Skeletal muscle tissue (tissue), 3 donors: ENCODE measurements at regions not wholly inside any gene's neighbourhood (a gene's known extent, or its start where the extent isn't known, plus 50 kb on each side); places are given as distances from the start of the nearest gene placed in this dataset.
"Not testable (repeated sequence)": the region's sequence is repeated elsewhere in the genome, so short reads cannot be mapped to it uniquely, and the experiment has no call there.

Experiments used
- H3K27ac ChIP-seq: one replicate; pipeline ENCODE4 v1.7.0; 2013; ENCODE audit warnings: mild to moderate bottlenecking, low read depth, low read length, inconsistent platforms
- H3K27me3 ChIP-seq, 3 donors: one replicate each; pipeline ENCODE4 v1.7.0; 2013; ENCODE audit warnings: low read length in 3 of 3; ENCODE audit not compliant: control insufficient read depth in 3 of 3, insufficient read depth in 3 of 3
- H3K36me3 ChIP-seq, 3 donors: one replicate each; pipeline ENCODE4 v1.7.0; 2013; ENCODE audit warnings: low read length in 3 of 3; ENCODE audit not compliant: control insufficient read depth in 3 of 3, insufficient read depth in 3 of 3
- H3K4me1 ChIP-seq, 3 donors: one replicate each; pipeline ENCODE4 v1.7.0; 2013; ENCODE audit warnings: low read length in 3 of 3, mild to moderate bottlenecking in 3 of 3; ENCODE audit not compliant: control insufficient read depth in 3 of 3, insufficient read depth in 3 of 3
- H3K4me3 ChIP-seq, 3 donors: one replicate each; pipeline ENCODE4 v1.7.0; 2013; ENCODE audit warnings: low read length in 3 of 3
- H3K9ac ChIP-seq, 3 donors: one replicate each; pipeline ENCODE4 v1.7.0; 2013; ENCODE audit warnings: low read length in 3 of 3, mild to moderate bottlenecking in 3 of 3, moderate library complexity in 2 of 3, low read depth in 1 of 3
- H3K9me3 ChIP-seq, 3 donors: one replicate each; pipeline ENCODE4 v1.7.0; 2013; ENCODE audit warnings: low read length in 3 of 3; ENCODE audit not compliant: control insufficient read depth in 3 of 3
- donor health status: Osteomylitis.

DNA sequence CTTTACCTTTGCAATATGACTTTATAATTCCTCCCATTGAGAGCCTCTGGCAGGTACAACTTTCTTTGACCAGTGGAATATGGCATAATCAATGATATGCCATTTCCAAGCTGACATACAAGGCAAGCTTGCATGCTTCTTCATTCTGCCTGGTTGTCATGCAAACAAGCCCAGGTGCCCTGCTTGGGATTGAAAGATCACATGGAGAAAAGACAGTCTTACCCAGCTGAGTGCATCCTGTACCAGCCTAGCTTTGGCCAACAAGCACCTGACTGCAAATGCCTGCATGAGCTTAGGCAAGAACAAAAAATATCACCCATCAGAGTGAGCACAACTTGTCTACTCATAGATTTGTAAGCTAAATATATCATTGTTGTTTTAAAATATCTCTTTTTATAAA, 82.9 kb upstream of the KCND2 start:
- Histone ChIP-seq H3K4me3 (no peak overlapping the region), H3K27me3 (no peaks in the 10 kb centered on the region), H3K9ac (no peak overlapping the region)

DNA sequence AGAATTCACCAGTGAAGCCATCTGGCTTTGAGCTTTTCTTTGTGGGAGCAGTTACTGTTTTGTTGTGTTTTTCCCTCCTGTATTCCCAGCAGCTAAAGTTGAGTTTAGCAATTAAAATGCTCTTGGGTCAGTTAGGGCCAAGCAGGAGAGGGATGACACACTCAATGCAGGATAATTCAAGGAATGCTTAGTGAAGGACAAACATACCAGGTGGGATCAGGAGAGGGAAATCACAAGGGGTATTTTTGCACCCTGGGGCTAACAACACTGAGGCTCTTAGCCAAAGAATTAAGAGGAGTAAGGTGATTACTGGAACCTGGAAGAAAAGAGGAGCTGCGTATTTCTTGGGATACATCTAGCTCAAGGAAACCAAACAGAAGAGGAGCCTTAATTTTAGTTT, 82.4 kb upstream of the KCND2 start:
- Histone ChIP-seq H3K4me1 (peaks cover 0 to 9% (median 6%) of the 10 kb centered on the region in 3 donors), H3K9ac (no peak overlapping the region), H3K27ac (no peak overlapping the region), H3K4me3 (no peak overlapping the region), H3K9me3 (no peaks in the 10 kb centered on the region), H3K27me3 (no peaks in the 10 kb centered on the region), H3K36me3 (no peaks in the 10 kb centered on the region)

More for the DNA sequence above, 82.9 kb upstream of the KCND2 start:
- Histone ChIP-seq H3K9me3 (no peaks in the 10 kb centered on the region), H3K36me3 (no peaks in the 10 kb centered on the region), H3K4me1 (peaks cover 4 to 13% (median 11%) of the 10 kb centered on the region in 3 donors), H3K27ac (no peak overlapping the region)

DNA sequence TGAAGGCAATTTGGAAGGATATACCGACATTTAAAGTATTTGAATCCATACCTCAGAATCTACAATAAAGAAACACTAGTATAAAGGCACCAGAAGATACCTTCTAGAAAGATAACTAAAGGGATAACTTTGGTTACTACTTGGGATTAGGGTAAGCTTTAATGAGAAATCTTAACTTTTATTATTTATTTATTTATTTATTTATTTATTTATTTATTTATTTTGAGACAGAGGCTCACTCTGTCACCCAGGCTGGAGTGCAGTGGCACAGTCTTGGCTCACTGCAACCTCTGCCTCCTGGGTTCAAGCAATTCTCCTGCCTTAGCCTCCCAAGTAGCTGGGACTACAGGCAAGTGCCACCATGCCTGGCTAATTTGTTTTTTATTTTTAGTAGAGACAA, 81.6 kb upstream of the KCND2 start:
- H3K9me3 ChIP-seq, H3K27me3 ChIP-seq, H3K9ac ChIP-seq, H3K36me3 ChIP-seq, H3K27ac ChIP-seq, H3K4me3 ChIP-seq, H3K4me1 ChIP-seq: not testable (repeated sequence)

DNA sequence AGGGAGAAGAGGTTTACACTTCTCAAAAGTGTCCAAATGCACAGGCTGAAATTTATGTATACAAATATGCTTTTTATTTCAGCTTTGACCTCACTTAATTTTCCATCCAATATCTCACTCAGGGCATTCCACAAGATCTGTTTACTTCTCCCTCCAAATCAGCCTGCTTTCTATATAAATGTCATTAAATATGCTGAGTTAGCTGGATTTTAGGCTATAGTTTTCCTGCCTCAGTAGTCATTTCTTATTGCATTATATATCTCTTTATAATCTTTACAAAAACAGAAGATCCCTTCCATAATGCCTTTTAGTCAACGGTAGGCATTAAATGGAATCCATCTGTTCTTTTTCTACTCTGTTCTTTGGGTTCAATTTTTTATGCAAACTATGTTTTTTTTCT, 71.7 kb upstream of the KCND2 start:
- no peak overlapping the region for H3K27ac ChIP-seq
- H3K36me3 ChIP-seq, result no peaks in the 10 kb centered on the region
- H3K27me3 ChIP-seq, result no peaks in the 10 kb centered on the region
- H3K9me3 ChIP-seq, result no peaks in the 10 kb centered on the region
- no peak overlapping the region for H3K4me3 ChIP-seq
- H3K9ac ChIP-seq, result no peak overlapping the region
- H3K4me1 ChIP-seq, result no peaks in the 10 kb centered on the region

DNA sequence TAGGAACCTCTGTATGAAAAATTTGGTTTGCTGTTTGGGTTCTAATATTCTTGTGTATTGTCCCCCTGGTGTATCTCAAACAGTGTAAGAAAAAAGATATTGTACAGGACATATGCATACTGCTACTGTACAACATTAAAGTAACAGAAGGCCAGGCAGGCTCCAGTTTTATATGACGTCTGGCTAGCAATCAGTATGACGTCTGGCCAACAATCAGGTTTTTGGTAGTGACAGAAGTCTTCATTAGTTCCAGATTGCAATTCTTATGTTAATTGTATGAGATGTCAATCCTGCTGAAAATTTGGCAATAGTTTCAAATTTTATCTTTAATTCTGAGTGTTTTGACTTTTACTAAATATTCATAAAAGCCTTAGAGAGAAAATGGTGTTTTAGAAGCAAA, 67.9 kb upstream of the KCND2 start:
- Histone ChIP-seq H3K4me3 (no peak overlapping the region), H3K36me3 (no peaks in the 10 kb centered on the region), H3K27ac (no peak overlapping the region), H3K9ac (no peak overlapping the region), H3K9me3 (no peaks in the 10 kb centered on the region), H3K4me1 (no peaks in the 10 kb centered on the region), H3K27me3 (no peaks in the 10 kb centered on the region)

DNA sequence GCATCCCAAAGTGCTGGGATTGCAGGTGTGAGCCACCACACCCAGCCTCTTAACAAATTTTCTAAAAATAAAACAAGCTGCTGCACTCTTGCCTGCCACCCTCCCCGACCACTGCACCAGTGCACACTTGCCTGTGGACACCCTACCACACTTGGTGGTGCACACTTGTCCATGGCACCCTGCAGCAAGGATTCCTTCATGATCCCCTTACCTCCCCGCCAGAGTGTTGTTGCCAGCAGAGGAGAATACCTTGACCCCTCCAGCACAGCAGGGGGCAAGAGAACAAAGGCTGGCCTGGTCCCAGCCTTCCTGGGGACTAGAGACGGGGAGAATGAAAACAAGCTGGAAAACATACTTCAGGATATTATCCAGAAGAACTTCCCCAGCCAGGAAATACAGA, 65.9 kb upstream of the KCND2 start:
- H3K4me1 ChIP-seq, result no peaks in the 10 kb centered on the region
- H3K27me3 ChIP-seq, result no peaks in the 10 kb centered on the region
- H3K36me3 ChIP-seq, result no peaks in the 10 kb centered on the region
- no peak overlapping the region for H3K9ac ChIP-seq
- H3K27ac ChIP-seq, result no peak overlapping the region
- no peak overlapping the region for H3K4me3 ChIP-seq
- no peaks in the 10 kb centered on the region for H3K9me3 ChIP-seq

DNA sequence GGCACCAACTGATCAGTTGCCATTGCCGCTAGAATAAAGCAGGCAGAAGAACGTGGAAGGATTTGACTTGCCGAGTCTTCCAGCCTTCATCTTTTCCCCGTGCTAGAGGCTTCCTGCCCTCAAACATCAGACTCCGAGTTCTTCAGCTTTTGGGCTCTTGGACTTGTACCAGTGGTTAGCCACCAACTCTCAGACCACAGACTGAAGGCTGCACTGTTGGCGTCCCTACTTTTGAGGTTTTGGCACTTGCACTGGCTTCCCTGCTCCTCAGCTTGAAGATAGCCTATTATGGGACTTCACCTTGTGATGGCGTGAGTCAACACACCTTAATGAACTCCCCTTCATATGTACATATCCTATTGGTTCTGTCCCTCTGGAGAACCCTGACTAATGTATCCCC, 57.3 kb upstream of the KCND2 start:
- no peaks in the 10 kb centered on the region for H3K36me3 ChIP-seq
- no peak overlapping the region for H3K4me3 ChIP-seq
- H3K27ac ChIP-seq, result no peak overlapping the region
- H3K27me3 ChIP-seq, result no peaks in the 10 kb centered on the region
- no peaks in the 10 kb centered on the region for H3K4me1 ChIP-seq
- no peak overlapping the region for H3K9ac ChIP-seq
- H3K9me3 ChIP-seq, result peaks cover 0 to 3% (median 0%) of the 10 kb centered on the region in 3 donors

DNA sequence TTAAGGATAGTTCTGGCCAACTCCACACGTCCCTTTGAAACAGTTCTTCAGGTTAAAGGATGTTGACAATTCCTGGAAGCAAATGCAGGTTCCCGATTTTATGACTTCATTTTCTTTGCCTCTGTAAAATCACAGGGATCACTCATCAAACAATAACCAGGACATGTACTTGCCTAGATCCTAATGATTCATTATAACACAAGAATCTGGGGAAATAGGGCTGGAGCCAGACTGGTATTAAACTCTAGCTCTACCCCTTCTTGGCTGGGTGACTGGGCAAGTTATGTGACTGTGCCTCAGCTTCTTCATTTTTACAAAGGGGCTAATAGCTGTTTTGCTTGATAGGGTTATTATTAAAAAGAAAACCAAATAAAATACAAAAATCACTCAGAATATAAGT, 56.0 kb upstream of the KCND2 start:
- H3K36me3 ChIP-seq, result no peaks in the 10 kb centered on the region
- no peak overlapping the region for H3K9ac ChIP-seq
- H3K27ac ChIP-seq, result no peak overlapping the region
- H3K9me3 ChIP-seq, result peaks cover 0 to 3% (median 0%) of the 10 kb centered on the region in 3 donors
- no peaks in the 10 kb centered on the region for H3K4me1 ChIP-seq
- H3K27me3 ChIP-seq, result no peaks in the 10 kb centered on the region
- no peak overlapping the region for H3K4me3 ChIP-seq

DNA sequence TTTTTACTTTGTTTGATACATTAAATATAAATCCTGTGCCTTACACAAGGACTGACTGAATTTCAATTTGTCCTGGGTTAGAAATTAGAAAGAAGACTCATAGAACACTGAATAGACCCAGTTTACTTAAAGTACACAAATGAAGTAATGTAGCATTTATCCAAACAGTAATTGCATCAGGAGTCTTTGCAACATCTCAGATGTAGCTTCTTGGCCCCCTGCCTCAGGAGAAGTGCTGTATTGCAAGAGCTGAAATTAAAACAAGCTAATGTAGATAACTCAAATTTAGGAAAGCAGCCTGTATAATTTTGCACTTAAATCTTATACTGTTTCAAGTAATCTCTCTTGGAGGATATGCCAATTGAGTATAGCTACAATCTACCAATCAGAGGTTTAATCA, 54.3 kb upstream of the KCND2 start:
- H3K36me3 ChIP-seq, result no peaks in the 10 kb centered on the region
- H3K4me1 ChIP-seq, result no peaks in the 10 kb centered on the region
- H3K4me3 ChIP-seq, result no peak overlapping the region
- H3K27me3 ChIP-seq, result no peaks in the 10 kb centered on the region
- H3K9me3 ChIP-seq, result no peaks in the 10 kb centered on the region
- H3K27ac ChIP-seq, result no peak overlapping the region
- H3K9ac ChIP-seq, result no peak overlapping the region

DNA sequence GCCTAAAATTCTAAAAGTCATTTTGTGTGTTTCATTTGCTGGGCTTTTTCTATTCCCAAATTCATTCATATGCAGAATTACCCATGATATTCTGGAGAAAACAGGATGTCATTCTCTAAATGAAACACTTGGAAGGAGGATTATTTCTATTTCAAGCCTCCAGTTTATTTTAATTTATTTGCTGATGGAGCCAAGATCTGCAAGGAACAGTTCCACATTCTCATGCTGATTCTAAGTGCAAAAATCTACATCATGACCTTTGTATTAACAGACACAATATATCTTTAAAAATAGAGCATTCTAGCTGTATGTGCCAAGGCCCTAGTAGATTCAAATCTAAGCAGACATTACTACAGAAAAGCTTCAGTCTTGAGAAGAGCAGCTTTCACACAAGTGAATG, 51.3 kb upstream of the KCND2 start:
- Histone ChIP-seq H3K27me3 (no peaks in the 10 kb centered on the region), H3K36me3 (no peaks in the 10 kb centered on the region), H3K4me3 (no peak overlapping the region), H3K27ac (no peak overlapping the region), H3K4me1 (no peaks in the 10 kb centered on the region), H3K9me3 (no peaks in the 10 kb centered on the region), H3K9ac (no peak overlapping the region)
